Endothelial cell (in vitro differentiated cells): ENCODE measurements at regions not wholly inside any gene's neighbourhood (a gene's known extent, or its start where the extent isn't known, plus 50 kb on each side); places are given as distances from the start of the nearest gene placed in this dataset.

Source experiments
- DNase-seq: peaks from one replicate; pipeline ENCODE4 v3.0.0; 2021; ENCODE audit warnings: low spot score
- H3K27ac Mint-ChIP-seq: one replicate; pipeline ENCODE4 v1.8.0; 2021; ENCODE audit warnings: mixed read lengths, inconsistent platforms; ENCODE audit not compliant: unreplicated experiment
- H3K27me3 Mint-ChIP-seq: one replicate; pipeline ENCODE4 v1.8.0; 2021; ENCODE audit warnings: mild to moderate bottlenecking, moderate library complexity, mixed read lengths, inconsistent platforms; ENCODE audit not compliant: unreplicated experiment
- H3K36me3 Mint-ChIP-seq: one replicate; pipeline ENCODE4 v1.8.0; 2021; ENCODE audit warnings: mild to moderate bottlenecking, low read depth, mixed read lengths, inconsistent platforms; ENCODE audit not compliant: unreplicated experiment
- H3K4me1 Mint-ChIP-seq: one replicate; pipeline ENCODE4 v1.8.0; 2021; ENCODE audit warnings: mild to moderate bottlenecking, mixed read lengths, inconsistent platforms; ENCODE audit not compliant: unreplicated experiment
- H3K4me3 Mint-ChIP-seq: one replicate; pipeline ENCODE4 v1.8.0; 2021; ENCODE audit warnings: mild to moderate bottlenecking, mixed read lengths, inconsistent platforms; ENCODE audit not compliant: unreplicated experiment
- H3K9me3 Mint-ChIP-seq: one replicate; pipeline ENCODE4 v1.8.0; 2021; ENCODE audit warnings: mixed read lengths, inconsistent platforms; ENCODE audit not compliant: unreplicated experiment
- TF ChIP-seq, protein P1 (sequence below): fragments of 200-600 bp; sonication (generic); IDR thresholded peaks from one replicate; pipeline ENCODE4 v1.5.0; 2021; ENCODE audit warnings: antibody characterized with exemption; ENCODE audit not compliant: unreplicated experiment

DNA sequence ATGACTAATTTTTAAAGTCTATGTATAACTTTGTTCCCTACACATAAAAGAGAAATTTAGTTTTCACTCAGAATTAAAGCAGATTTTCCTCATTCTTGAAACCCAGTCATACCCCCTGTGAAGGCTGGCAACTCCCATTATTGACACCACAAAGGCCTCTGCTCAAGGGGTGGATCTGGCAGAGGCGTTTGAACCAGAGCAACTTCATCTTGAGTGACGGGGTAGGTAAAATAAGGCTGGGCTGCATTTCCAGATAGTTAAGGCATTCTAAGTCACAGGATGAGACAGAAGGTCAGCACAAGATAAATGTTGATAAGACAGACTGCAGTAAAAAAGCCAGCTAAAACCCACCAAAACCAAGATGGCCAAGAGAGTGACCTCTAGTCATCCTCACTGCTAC is 177.2 kb upstream of the OR13F1 start:
- TF ChIP-seq, protein P1, sequence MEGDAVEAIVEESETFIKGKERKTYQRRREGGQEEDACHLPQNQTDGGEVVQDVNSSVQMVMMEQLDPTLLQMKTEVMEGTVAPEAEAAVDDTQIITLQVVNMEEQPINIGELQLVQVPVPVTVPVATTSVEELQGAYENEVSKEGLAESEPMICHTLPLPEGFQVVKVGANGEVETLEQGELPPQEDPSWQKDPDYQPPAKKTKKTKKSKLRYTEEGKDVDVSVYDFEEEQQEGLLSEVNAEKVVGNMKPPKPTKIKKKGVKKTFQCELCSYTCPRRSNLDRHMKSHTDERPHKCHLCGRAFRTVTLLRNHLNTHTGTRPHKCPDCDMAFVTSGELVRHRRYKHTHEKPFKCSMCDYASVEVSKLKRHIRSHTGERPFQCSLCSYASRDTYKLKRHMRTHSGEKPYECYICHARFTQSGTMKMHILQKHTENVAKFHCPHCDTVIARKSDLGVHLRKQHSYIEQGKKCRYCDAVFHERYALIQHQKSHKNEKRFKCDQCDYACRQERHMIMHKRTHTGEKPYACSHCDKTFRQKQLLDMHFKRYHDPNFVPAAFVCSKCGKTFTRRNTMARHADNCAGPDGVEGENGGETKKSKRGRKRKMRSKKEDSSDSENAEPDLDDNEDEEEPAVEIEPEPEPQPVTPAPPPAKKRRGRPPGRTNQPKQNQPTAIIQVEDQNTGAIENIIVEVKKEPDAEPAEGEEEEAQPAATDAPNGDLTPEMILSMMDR: no peak

DNA sequence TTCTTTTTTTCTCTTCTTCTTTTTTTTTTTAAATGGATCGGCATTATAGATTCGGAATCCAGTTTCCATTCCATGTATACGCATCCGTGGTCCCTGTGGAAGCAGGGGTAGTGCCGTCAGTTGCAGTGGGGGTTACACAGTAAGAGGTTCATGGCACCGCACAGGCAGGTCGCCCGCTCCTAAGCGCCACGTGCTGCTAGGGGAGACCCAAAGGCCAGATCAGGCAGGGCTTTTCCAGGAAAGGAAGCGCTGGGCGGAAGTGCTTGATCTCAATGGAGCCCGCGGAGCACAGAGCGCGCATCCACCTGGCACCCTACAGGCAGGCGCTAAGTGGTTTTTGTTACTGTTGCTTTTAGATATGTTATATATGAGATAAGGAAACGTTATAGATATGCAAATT is 174.8 kb upstream of the OR13F1 start:
- no peak overlapping the region for H3K4me3 Mint-ChIP-seq
- H3K4me1 Mint-ChIP-seq: no peaks in the 10 kb centered on the region
- no peaks in the 10 kb centered on the region for H3K36me3 Mint-ChIP-seq
- H3K9me3 Mint-ChIP-seq: no peaks in the 10 kb centered on the region
- TF ChIP-seq, protein P1: no peak
- peaks cover 2% of the 10 kb centered on the region for H3K27me3 Mint-ChIP-seq
- no peak for DNase-seq
- no peak overlapping the region for H3K27ac Mint-ChIP-seq

More for the DNA sequence above, 177.2 kb upstream of the OR13F1 start:
- H3K4me3 Mint-ChIP-seq: no peak overlapping the region
- no peaks in the 10 kb centered on the region for H3K9me3 Mint-ChIP-seq
- peaks cover 6% of the 10 kb centered on the region for H3K4me1 Mint-ChIP-seq
- H3K27me3 Mint-ChIP-seq: peaks cover 2% of the 10 kb centered on the region
- H3K27ac Mint-ChIP-seq: no peak overlapping the region
- no peaks in the 10 kb centered on the region for H3K36me3 Mint-ChIP-seq
- DNase-seq: no peak

DNA sequence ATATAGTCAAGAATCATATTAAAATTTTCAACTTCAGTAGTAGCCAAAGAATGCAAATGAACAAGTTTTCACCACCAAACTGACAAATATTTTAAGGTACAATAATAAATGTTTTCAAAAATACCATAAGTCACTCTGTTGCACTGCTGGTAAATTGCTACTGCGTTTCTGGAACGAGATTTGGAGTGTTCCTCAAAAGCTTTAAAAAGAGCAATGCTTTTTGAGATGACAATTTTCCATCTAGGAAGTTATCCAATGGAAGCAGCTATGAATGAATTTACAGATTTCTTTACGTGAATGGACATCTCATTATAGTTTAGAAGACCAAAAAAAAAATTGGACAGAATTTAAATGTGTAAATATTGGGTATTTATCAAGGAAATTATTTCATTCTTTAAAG is 173.2 kb upstream of the OR13F1 start:
- peaks cover 3% of the 10 kb centered on the region for H3K27me3 Mint-ChIP-seq
- H3K9me3 Mint-ChIP-seq: no peaks in the 10 kb centered on the region
- H3K4me1 Mint-ChIP-seq: no peaks in the 10 kb centered on the region
- DNase-seq: no peak
- no peak overlapping the region for H3K4me3 Mint-ChIP-seq
- H3K36me3 Mint-ChIP-seq: no peaks in the 10 kb centered on the region
- TF ChIP-seq, protein P1: no peak
- H3K27ac Mint-ChIP-seq: no peak overlapping the region

DNA sequence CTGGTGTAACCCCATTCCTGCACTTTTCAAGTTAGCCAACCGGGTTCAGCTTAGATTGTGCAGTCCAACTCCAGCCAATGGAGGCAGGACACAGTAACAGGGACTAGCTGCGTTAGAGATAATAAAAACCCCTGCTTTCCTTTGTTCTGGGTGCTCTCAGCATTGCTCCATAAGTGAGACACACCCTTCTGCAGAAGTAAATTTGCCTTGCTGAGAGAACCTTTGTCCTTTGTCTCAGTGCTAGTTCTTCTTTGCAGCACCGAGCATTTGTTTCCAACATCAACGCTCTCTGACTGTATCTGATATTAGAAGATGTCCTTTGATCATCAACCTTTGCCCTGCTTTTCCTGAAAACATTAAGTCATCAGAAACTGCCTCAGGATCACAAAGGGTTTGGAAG is 169.5 kb upstream of the OR13F1 start:
- Mint-ChIP-seq H3K9me3 (no peaks in the 10 kb centered on the region), H3K4me3 (no peak overlapping the region), H3K27me3 (peaks cover 3% of the 10 kb centered on the region), H3K27ac (no peak overlapping the region), H3K36me3 (no peaks in the 10 kb centered on the region), H3K4me1 (no peaks in the 10 kb centered on the region)
- TF ChIP-seq, protein P1: no peak
- no peak for DNase-seq

DNA sequence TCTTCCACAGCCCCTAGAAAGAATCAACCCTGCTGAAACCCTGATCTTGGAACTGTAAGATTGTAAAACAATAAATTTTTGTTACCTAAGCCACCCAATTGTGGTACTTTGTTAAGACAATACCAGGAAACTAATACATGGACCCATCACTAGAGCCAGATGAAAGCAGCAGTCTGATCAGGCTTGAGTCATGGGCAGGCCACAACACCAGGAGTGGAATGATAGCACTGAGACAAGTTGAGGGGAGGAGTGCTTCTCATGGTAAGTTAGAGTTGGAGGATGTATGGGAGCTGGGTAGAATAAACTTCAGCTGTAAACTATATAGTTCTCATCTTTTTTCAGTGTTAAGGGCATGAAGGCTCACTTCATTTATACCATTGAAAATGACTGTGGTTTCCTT is 164.4 kb upstream of the OR13F1 start:
- Mint-ChIP-seq H3K4me3 (no peak overlapping the region), H3K27me3 (peaks cover 3% of the 10 kb centered on the region), H3K4me1 (no peaks in the 10 kb centered on the region), H3K27ac (no peak overlapping the region), H3K9me3 (no peaks in the 10 kb centered on the region), H3K36me3 (no peaks in the 10 kb centered on the region)
- TF ChIP-seq, protein P1: no peak
- DNase-seq: no peak
